MM.1S (cell line): ENCODE measurements at regions not wholly inside any gene's neighbourhood (a gene's known extent, or its start where the extent isn't known, plus 50 kb on each side); places are given as distances from the start of the nearest gene placed in this dataset.

Experiments used
- EZH2 ChIP-seq: fragments of 300-600 bp; sonication (generic); optimal IDR thresholded peaks from 2 replicates; pipeline ENCODE3; 2017; ENCODE audit warnings: low read depth, mild to moderate bottlenecking, antibody characterized with exemption, low read length, mixed read lengths
- TF ChIP-seq, protein P1 (sequence below): fragments of 300-600 bp; sonication (generic); IDR thresholded peaks from 2 replicates; pipeline ENCODE4 v1.5.1; 2016; ENCODE audit warnings: antibody characterized with exemption, low read length, mixed read lengths

DNA sequence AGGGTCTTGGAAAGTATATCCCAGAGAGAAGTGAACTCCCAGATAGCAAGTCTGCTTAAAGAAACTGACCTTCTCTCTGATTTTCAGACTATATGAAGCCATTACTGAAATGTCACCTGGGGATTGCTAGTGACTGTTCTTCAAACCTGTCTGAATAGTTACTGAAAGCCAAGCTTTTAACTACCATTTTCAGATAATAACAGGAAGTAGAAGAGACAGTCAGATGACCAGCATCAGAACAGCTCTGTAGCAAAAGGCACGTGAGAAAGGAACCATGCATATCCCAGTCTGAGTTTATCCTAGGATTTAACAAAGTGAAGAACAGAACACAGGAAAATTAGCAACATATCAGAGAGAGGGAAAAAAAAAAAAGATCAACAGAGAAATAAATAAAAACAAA, 74.9 kb upstream of the SELENOP start:
- no peak for TF ChIP-seq EZH2
- TF ChIP-seq, protein P1, sequence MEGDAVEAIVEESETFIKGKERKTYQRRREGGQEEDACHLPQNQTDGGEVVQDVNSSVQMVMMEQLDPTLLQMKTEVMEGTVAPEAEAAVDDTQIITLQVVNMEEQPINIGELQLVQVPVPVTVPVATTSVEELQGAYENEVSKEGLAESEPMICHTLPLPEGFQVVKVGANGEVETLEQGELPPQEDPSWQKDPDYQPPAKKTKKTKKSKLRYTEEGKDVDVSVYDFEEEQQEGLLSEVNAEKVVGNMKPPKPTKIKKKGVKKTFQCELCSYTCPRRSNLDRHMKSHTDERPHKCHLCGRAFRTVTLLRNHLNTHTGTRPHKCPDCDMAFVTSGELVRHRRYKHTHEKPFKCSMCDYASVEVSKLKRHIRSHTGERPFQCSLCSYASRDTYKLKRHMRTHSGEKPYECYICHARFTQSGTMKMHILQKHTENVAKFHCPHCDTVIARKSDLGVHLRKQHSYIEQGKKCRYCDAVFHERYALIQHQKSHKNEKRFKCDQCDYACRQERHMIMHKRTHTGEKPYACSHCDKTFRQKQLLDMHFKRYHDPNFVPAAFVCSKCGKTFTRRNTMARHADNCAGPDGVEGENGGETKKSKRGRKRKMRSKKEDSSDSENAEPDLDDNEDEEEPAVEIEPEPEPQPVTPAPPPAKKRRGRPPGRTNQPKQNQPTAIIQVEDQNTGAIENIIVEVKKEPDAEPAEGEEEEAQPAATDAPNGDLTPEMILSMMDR = no peak
